Activated CD4-positive, CD25-positive, alpha-beta regulatory T cell treated with anti-CD3 and anti-CD28 coated beads, Interleukin-2, amount 50 U/mL, for 24 hours (primary cell): ENCODE measurements at regions not wholly inside any gene's neighbourhood (a gene's known extent, or its start where the extent isn't known, plus 50 kb on each side); places are given as distances from the start of the nearest gene placed in this dataset.

Source experiments
- ATAC-seq, 2 donors: fragments of 150-1000 bp; cut with Tn5 transposase; one replicate each; pipeline ENCODE4 v1.10.0; 2021; ENCODE audit warnings: mild to moderate bottlenecking in 1 of 2, moderate library complexity in 1 of 2

DNA sequence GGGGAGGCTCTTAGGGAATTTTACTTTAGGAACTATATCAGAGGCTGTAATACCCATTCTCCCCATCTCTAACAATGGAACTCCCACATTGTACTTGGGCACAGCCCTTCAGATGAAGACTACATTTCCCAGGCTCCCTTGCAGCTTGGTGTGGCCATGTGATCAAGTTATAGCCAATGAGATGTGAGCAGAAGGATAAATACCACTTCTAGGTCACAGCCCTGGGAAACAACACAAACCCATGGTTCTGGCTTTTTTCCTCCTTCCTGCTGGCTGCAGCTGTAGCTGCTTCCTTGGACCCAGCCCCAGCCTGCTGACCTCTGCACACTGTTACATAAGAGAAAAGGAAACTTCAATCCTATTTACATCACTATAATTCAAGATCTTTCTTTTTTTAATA is 445.9 kb upstream of the JARID2 start:
- ATAC-seq = peak; percentile 74 to 85

DNA sequence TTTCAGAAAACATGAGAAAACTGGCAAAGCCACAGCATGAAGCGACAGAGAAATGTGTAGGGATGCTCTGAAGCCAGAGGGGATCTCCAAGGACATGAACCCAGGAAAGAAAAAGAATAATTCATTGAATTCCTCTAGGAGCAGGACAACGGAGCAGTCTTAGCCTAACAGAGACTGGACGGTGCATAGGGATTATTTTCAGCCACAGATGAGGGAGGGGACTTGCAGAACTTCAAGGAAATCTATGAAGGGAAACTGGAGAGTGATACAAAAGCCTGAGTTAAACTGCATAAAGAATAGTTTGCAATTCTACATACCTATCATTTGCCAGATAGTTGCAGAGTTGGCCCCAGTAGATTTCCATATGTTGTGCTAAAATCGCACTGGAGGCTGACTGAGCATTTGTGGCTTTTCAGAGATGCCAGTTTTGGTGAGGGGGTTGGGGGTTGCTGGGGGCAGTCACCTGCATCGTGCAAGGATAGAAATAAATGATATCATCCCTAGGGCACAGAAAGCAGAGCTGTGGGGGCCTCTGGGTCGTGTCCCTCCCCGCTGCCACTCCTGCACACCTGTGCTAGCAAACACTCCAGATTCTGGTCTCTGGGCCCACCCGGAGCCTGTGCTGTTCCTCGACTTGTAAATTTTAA is 443.2 kb upstream of the JARID2 start:
- no peak for ATAC-seq

DNA sequence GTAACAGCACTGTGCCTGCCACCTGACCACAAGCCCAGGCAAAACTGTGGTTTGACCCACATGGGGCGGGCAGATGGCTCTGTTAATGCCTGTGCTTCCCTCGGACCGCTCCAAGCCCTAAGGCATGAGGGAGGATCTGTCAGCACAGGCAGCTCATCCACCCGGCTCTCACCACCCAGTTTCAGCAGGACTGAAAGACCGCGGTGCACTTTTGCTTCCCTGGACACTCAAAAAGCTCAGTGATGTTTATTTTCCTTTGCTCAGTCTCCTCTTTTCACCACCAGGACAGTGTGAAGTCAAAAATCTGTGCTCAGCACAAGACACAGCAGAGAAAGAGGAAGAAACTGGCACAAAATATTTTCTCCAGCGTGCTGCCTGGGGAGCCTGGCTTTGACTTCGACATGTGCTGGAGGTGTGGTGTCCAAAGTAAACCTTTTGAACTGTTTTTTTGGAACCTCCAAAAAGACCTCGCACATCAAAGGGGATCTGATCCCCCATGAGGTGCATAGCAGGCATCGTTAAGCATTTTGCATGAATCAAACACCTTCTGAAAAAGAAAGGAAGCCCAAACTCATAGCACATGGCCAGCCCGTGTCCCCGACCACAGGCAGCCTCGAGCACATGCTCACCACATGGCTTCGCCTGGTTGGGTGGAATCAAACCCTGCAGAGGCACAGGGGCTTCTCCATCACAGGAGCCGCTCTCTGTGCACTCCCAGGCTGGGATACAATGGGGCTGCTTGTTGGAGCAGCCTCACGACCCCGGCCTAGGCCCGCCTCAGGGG is 441.7 kb upstream of the JARID2 start:
- ATAC-seq = no peak

DNA sequence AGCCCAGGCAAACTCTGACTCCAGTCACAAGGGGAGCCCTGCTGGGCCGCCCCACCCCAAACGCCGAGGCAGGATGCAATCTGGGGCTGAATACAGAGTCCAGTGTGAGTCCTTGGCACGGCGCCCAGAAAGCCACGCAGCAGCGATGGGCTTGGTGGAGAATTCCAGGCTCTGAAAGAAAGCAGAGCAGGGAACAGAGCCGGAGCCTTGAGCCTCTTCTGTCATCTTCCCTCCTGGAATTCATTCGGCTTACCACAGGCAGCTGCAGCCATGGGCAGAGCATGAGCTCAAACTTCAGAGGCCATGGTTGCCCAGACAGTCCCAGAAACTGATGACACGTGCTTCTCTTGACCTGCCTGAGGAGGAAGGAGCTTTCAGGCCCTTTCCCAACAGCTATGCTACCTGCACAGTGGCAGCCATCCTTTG is 441.1 kb upstream of the JARID2 start:
- no peak for ATAC-seq

DNA sequence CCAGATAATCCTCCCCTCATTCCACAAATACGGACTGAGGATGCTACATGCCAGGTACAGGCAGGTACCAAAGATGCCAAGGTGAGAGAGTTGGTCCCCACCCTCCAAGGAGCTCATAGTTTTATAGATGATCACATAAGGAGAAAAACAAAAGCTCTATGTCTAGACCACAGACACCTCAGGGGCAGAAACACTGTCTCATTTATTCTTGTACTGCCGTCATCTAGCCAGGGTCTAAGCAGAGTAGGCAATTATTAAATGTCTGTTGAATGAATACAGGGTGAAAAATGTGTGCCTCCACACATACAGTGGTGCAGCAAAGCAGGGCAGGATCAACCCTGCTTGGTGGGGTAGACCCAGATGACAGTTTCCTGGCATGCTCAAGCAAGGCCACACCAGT is 439.8 kb upstream of the JARID2 start:
- ATAC-seq = no peak

DNA sequence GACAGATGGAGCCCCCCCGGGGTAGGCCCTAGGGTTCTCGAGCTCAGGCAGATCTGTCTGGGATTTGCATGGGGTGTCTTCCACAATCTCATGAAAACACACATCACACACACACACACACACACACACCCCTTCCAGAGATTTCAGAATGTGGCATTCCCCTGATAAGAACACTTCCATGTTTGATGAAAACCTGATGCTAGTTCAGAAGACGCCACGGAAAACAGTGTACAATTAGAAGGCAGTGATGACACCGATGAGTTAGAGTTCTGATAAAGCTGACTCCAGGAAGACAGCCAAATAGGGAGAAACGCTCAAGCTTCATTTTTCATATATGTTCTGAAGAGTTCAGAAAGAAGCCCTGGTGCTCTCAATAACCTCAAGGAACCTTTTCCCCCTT is 438.7 kb upstream of the JARID2 start:
- no peak for ATAC-seq

DNA sequence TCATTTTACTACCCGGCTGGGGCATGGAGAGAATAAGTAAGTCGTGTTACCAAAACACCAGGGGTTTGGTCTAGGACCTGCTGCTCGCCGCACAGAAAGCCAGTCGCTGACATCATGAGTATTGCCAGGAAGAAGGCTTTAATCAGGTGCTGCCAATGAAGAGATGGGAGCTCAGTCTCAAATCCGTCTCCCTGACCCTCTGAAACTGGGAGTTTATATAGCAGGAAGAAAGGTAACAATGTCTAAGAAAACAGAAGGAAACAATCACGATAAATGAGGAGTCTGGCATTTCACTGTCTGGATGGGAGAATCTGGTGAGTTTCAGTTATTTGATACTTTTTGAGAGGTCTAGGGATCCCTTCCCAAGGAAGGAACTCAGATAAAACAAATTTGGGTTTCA is 437.9 kb upstream of the JARID2 start:
- ATAC-seq = no peak

DNA sequence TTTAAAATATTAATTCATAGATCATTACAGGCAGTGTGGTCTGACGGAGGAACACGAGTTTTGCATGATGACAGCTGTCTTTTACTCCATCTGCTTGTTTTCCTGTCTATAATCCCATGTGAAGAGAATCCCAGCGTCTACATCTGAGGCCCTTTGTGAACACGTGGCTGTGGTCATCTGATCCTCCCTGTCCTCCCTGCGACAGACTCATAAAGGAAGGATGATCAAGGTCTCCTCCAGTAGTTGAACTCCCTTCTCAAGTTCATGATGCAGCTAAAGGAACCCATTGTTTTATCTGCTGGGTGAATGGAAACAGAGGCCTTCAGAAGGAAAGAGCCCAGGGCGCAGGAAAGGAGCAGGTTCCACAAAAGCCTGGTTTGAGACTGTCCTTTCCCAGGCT is 435.8 kb upstream of the JARID2 start:
- no peak for ATAC-seq

DNA sequence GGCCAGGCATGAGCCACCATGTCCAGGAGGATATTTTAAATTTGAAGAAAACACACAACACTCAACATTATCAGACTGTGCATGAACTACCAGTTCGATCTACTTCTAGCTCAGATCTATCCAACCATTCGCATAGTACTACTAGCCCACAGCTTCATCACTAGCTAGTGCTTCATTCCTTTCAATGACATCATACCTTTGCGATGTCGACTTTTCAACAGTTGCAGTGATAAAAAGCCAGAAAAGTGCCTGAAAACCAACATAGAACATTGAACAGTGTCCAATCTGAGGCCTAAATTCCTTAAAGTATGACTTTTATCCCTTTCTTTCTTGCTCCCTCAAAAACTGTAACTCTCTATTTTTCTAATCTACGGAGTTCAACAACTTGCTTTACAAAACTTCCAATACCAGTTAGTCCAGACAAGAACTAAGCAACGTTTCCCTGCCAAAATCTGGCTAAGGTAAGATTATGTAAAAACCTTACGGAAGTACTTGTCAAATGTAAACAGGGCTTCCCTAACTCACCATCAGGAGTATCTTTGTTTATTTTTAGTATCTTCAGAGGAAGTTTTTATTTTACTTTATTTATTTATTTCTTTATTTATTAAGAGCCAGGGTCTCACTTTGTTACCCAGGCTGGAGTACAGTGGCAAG is 434.0 kb upstream of the JARID2 start:
- ATAC-seq = no peak

DNA sequence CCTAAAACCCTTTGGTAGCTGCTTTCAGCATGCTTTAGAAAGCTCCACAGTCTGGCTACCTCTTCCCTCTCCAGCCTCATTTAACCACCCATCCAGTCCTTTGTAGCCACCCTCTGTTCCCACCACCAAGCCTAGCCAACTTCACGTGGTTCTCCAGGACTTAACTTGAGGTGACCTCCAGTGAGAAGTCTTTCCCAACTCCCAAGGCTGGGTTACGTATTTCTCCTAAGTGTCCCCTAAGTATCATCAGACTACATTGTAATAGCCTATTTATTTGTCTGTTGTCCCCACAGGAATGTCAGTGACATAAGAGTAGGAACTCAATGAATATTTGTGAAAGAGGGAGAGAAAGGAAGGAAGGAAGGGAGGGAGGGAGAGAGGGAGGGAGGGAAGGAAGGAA is 431.9 kb upstream of the JARID2 start:
- ATAC-seq = no peak

DNA sequence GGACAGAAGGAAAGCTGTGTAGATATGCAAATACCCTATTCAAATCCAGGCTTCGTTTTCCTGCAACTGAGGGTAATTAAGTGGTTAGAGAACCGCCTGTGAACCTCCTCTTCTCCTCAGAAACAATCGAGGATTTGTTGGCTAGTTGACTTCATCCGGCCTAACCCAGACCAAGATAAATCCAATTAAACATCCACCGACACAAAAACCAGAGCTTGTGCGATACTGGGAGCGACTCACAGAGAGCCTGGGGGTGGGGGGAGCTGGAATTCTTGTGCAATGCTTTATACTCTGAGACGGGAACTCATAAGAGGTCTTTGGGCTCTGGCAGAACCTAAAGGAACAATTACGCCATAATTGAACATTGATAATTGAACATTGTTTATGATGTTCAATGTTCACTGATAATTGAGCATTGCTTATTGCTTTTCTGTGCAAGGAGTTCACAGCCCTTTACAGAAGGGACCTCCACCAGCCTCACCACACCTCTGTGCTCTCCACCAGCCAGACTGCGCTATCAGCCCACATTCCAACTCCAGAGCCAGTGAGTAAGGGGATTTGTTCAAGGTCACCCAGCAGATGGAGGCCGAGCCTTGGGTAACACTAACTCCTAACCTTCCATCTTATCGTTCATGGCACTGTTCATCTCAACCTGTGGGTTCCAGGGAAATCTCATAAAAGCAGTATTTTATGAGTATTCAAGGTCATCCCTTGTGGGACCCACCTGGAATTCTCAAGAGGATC is 429.6 kb upstream of the JARID2 start:
- no peak for ATAC-seq

DNA sequence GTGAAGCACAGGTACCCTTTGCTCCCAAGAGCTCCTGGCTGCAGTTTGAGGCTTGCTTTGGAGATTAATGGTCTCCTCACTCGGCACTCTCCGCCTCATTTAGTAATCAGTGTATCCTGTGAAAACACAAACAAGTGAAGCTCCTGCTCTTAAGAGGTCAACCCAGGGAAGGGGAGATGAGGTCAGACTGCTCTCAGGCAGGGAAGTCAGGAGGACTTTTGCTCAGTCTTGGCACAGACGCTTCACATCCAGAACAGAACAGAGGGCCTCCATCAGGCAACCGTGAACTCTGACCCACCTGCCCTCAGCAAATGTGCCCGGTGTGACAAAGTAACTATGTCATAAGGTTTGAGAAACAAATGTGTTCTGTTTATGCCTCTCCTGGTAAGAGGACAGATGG is 428.8 kb upstream of the JARID2 start:
- no peak for ATAC-seq

DNA sequence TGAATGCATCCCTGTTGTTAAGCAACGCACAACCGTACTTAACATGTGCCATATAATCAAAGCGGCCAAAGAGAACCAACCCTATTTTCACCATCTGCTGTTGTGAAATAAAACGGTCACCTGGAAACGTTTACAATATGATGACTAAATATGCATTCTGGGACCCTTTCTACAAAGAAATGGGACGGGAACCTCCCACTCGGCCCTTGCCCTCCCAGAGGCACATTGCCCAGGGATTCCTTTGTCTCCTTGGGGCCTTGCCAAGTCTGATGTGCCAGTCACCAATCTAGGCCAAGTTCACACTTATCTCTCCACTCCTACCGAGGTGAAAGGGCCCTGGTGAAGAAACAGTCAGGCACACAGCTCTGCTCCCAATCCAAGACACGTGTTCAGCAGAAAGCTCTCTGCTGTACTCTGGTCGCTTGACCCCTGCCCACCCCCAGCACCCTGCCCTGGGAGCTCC is 427.4 kb upstream of the JARID2 start:
- no peak for ATAC-seq

DNA sequence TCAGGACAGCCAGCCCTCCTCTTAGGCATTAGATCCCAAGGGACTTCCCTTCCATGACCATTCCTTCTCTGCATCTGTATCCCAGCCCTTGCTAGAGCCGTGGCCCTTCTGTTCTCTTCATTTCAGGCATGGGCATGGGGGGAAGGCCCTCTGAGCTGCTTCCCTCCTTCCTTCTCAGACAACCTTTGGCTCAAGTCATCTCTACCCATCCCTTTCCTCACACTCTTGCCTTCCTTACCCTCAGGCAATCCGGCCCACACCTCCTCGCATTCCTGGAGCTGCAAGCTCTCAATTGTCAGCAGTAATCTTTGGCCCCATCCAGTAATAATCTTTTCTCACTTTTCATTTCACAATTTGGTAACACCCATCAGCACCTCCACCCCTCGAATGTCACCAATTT is 426.9 kb upstream of the JARID2 start:
- ATAC-seq = no peak

DNA sequence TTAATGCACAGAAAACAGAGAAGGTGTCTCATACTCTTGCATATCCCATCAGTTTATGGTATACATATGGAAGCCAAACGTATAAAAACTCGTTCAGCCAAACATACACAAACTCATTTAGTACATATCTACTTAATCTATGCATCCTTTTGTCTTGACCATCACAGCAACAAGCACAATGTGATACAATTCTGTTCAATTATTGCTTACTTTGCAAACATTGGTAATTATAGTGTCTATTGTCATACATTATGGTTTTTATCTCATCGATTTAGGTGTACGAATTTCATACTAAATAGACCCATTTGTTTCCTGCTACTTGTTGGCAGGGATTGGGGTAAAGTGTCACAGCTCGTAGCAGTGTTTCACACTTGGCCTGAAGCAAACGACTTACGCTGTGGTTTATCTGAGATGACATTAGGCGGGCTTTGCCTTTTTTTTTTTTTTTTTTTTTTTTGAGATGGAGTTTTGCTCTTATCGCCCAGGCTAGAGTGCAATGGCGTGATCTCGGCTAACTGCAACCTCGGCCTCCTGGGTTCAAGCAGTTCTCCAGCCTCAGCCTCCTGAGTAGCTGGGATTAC is 425.9 kb upstream of the JARID2 start:
- ATAC-seq = no peak

DNA sequence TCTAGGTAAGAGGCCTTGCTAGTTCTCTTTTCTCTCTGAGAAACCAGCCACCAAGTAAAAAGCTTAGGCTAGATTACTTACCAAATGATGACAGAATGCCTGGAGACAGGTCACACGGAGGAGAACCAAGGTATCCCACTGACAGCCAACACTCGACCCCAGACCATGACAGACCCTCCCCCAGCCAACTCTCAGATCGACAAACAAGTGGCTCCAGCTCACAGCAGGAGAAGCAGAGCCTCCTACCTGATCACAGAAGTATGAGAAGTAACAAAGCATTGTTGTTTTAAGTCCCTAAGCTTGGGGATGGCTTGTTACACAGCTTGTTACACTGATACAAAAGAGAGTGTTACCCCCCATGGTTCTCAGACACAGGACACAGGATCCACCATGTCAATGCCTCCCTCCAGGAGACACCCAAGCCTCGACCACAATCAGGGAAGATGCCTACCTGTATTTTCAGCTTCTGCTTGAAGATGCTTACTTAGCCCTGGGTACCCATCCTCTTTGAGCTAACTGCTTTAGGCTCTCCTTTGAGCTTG is 423.8 kb upstream of the JARID2 start:
- ATAC-seq = no peak

DNA sequence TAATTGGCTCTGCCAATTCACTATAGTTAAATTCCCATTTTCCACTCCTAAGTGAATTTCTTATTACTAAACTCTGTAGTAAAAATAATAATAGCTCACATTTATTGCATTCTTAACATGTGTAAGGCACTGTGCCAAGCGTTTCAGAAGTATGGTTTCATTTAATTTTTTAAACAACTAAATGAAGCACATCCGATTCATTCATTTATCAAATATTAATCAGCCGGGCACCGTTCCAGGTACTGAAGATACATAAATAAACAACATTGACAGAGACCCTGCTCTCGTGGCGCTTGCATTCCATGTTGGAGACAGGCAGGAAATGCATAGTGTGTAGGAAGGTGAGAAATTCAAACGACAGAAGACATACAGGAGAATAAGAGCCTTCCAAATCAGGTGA is 423.2 kb upstream of the JARID2 start:
- no peak for ATAC-seq

DNA sequence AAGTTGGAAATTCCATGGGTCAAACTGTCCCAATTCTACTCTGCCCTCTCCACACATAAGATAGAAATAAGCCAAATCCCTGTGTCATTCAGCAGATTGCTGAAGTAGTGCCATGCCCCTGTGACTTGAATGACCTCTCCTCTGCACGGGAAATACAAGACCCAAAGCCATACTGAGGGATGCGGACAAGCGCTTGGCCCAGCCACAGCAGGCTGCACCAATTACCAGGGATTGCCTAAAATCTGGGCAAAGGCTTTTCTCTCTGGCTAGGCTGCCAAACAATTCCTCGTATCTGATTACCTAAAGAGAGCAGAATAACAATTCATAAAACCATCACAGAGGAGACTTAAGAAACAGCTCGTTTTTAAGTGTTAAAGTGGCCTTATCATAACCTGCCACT is 421.8 kb upstream of the JARID2 start:
- no peak for ATAC-seq

DNA sequence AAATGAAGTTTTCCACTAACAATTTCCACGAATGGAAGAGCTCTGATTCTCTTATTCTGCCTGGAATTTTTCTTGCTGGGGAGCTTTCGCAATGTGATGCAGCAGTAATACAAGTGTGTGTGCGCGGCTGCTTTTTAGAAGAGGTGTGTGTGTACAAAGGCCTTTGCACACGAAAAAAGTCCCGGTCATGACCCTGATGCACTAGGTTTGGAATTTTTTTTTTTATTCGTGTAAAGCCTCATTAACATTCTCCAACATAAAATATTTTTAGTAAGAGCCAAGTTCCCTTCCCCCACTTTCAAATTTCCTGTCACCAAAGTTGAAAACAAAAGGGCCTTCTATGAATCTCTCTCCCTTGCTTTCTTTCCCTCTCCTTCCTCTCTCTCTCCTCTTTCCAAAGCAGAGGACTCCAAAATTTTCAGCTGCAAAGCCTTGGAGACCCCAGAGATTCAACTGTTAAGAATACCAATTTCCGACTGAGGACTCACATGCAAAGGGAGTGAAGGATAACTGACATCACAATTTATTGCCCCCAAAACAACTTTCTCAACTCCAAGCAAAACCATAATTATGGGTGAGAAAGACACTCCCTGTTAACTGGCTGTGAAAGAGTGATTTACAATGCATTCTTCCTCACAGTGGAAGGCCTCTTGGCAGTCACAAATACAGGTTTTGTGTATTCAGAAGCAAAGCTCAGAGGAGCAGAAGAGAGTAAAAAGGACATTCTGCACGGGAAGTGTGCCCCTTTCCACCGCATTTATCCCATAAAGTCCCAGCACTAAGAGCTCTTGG is 421.2 kb upstream of the JARID2 start:
- ATAC-seq = no peak

DNA sequence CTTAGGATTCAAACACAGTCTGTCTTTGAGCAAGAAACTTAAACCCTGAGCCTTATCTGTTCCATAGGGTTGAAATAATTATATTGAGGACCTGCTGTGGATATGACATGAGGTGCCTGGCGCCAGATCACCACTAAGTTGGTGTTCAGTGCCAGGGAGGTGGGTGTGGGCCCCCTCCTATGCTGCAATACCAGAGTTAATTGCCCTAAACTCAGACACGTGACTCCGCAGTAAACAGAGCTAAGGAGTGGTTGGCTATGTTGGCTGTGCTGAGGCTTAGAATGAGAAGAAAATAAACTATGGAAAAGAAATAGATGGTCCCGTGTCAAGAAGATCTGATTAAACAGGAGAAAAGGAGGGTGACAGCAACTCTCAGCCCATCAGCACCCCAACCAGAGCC is 419.4 kb upstream of the JARID2 start:
- no peak for ATAC-seq

DNA sequence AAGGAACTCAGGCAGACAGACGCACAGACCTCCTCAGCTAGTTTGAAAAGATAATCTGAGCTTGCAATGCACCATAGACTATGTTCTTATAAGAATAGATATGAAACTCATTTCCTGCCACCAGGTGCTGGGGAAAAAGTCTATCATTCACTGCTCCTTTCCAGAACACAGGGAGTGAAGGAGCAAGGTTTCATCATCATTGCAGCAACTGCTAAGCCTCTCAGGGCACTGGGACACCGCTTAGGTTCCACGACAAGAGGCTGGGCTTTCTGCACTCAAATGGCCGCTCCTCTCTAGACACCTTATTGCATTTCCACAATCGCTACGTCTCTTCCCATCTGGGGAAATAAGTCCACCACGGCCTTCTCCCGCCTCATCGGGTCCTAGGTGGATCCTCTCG is 418.5 kb upstream of the JARID2 start:
- ATAC-seq = no peak

DNA sequence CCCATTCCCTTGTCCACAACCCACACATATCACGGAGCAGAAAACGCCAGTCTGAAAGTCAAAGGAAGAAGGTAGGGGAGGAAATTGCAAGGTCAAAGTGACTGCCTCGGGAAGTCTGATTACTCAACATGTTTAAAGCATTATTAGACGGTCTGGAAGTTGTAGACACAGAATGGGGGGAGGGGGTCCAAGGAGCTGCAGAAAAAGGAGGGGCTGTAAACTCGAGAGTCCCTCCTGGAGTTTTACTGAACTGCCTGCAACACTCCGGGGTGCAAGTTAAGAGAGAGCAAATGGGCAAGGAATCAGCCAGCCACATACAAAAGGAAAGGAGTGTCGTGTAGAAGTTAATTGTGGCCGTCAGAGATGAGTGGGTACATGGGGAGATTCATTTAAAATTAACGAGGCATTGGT is 417.7 kb upstream of the JARID2 start:
- no peak for ATAC-seq
